ENCODE measurements at regions not wholly inside any gene's neighbourhood (a gene's known extent, or its start where the extent isn't known, plus 50 kb on each side); places are given as distances from the start of the nearest gene placed in this dataset.
"Not testable (repeated sequence)": the region's sequence is repeated elsewhere in the genome, so short reads cannot be mapped to it uniquely, and the experiment has no call there.

GRCh38 chr2:185526161-185526560 lies 212.4 kb upstream of the FSIP2 start:
- Histone ChIP-seq H3K4me1 (ENCODE audit: control insufficient read depth, insufficient read depth, low read length) (no peaks in the 10 kb centered on the region), H3K36me3 (ENCODE audit: control insufficient read depth, insufficient read depth, low read length) (no peaks in the 10 kb centered on the region), H3K4me3 (ENCODE audit: low read length) (no peak overlapping the region), H3K27me3 (ENCODE audit: control insufficient read depth, insufficient read depth, low read length) (no peaks in the 10 kb centered on the region), H3K27ac (ENCODE audit: low read length) (no peak overlapping the region), H3K9me3 (ENCODE audit: control insufficient read depth, insufficient read depth, low read length) (no peaks in the 10 kb centered on the region)
- WGBS (ENCODE audit: insufficient coverage, insufficient read length), result no CpG with 5 or more reads among the region's 1 CpG
- DNase-seq (ENCODE audit: low read depth, low spot score), result no peak

GRCh38 chr2:185531721-185532120 lies 206.9 kb upstream of the FSIP2 start:
- no peaks in the 10 kb centered on the region for H3K9me3 ChIP-seq (ENCODE audit: control insufficient read depth, insufficient read depth, low read length)
- no CpG with 5 or more reads among the region's 2 CpGs for WGBS (ENCODE audit: insufficient coverage, insufficient read length)
- no peak overlapping the region for H3K4me3 ChIP-seq (ENCODE audit: low read length)
- no peak for DNase-seq (ENCODE audit: low read depth, low spot score)
- no peaks in the 10 kb centered on the region for H3K36me3 ChIP-seq (ENCODE audit: control insufficient read depth, insufficient read depth, low read length)
- H3K4me1 ChIP-seq (ENCODE audit: control insufficient read depth, insufficient read depth, low read length), result no peaks in the 10 kb centered on the region
- no peaks in the 10 kb centered on the region for H3K27me3 ChIP-seq (ENCODE audit: control insufficient read depth, insufficient read depth, low read length)
- no peak overlapping the region for H3K27ac ChIP-seq (ENCODE audit: low read length)

GRCh38 chr2:185537689-185538088 lies 200.9 kb upstream of the FSIP2 start:
- H3K27me3 ChIP-seq (ENCODE audit: control insufficient read depth, insufficient read depth, low read length), result no peaks in the 10 kb centered on the region
- H3K36me3 ChIP-seq (ENCODE audit: control insufficient read depth, insufficient read depth, low read length), result no peaks in the 10 kb centered on the region
- H3K4me3 ChIP-seq (ENCODE audit: low read length), result no peak overlapping the region
- H3K9me3 ChIP-seq (ENCODE audit: control insufficient read depth, insufficient read depth, low read length), result no peaks in the 10 kb centered on the region
- no peak for DNase-seq (ENCODE audit: low read depth, low spot score)
- no peaks in the 10 kb centered on the region for H3K4me1 ChIP-seq (ENCODE audit: control insufficient read depth, insufficient read depth, low read length)
- no CpG with 5 or more reads among the region's 2 CpGs for WGBS (ENCODE audit: insufficient coverage, insufficient read length)
- H3K27ac ChIP-seq (ENCODE audit: low read length), result no peak overlapping the region

- H3K4me1 ChIP-seq (ENCODE audit: control insufficient read depth, insufficient read depth, low read length), result no peaks in the 10 kb centered on the region
- no CpG with 5 or more reads among the region's 2 CpGs for WGBS (ENCODE audit: insufficient coverage, insufficient read length)
- H3K9me3 ChIP-seq (ENCODE audit: control insufficient read depth, insufficient read depth, low read length), result no peaks in the 10 kb centered on the region
- no peak for DNase-seq (ENCODE audit: low read depth, low spot score)
- H3K27ac ChIP-seq (ENCODE audit: low read length), result no peak overlapping the region
- no peaks in the 10 kb centered on the region for H3K27me3 ChIP-seq (ENCODE audit: control insufficient read depth, insufficient read depth, low read length)
- no peaks in the 10 kb centered on the region for H3K36me3 ChIP-seq (ENCODE audit: control insufficient read depth, insufficient read depth, low read length)
- no peak overlapping the region for H3K4me3 ChIP-seq (ENCODE audit: low read length)
These were observed 171.4 kb upstream of the FSIP2 start for GRCh38 chr2:185567196-185567595.

- Histone ChIP-seq H3K4me3 (ENCODE audit: low read length) (no peak overlapping the region), H3K9me3 (ENCODE audit: control insufficient read depth, insufficient read depth, low read length) (no peaks in the 10 kb centered on the region), H3K27me3 (ENCODE audit: control insufficient read depth, insufficient read depth, low read length) (no peaks in the 10 kb centered on the region), H3K4me1 (ENCODE audit: control insufficient read depth, insufficient read depth, low read length) (no peaks in the 10 kb centered on the region), H3K36me3 (ENCODE audit: control insufficient read depth, insufficient read depth, low read length) (no peaks in the 10 kb centered on the region), H3K27ac (ENCODE audit: low read length) (no peak overlapping the region)
- DNase-seq (ENCODE audit: low read depth, low spot score), result no peak
- no CpG with 5 or more reads among the region's 8 CpGs for WGBS (ENCODE audit: insufficient coverage, insufficient read length)
These were observed 170.7 kb upstream of the FSIP2 start for GRCh38 chr2:185567940-185568339.

GRCh38 chr2:185578322-185578721 lies 160.3 kb upstream of the FSIP2 start:
- Histone ChIP-seq H3K27ac (ENCODE audit: low read length) (no peak overlapping the region), H3K36me3 (ENCODE audit: control insufficient read depth, insufficient read depth, low read length) (no peaks in the 10 kb centered on the region), H3K27me3 (ENCODE audit: control insufficient read depth, insufficient read depth, low read length) (no peaks in the 10 kb centered on the region), H3K4me1 (ENCODE audit: control insufficient read depth, insufficient read depth, low read length) (no peaks in the 10 kb centered on the region), H3K4me3 (ENCODE audit: low read length) (no peak overlapping the region), H3K9me3 (ENCODE audit: control insufficient read depth, insufficient read depth, low read length) (no peaks in the 10 kb centered on the region)
- DNase-seq (ENCODE audit: low read depth, low spot score), result no peak
- no CpG with 5 or more reads among the region's 3 CpGs for WGBS (ENCODE audit: insufficient coverage, insufficient read length)

GRCh38 chr2:185583058-185583816 lies 155.4 kb upstream of the FSIP2 start:
- no peaks in the 10 kb centered on the region for H3K27me3 ChIP-seq (ENCODE audit: control insufficient read depth, insufficient read depth, low read length)
- H3K27ac ChIP-seq (ENCODE audit: low read length), result no peak overlapping the region
- no peaks in the 10 kb centered on the region for H3K36me3 ChIP-seq (ENCODE audit: control insufficient read depth, insufficient read depth, low read length)
- no peaks in the 10 kb centered on the region for H3K4me1 ChIP-seq (ENCODE audit: control insufficient read depth, insufficient read depth, low read length)
- WGBS (ENCODE audit: insufficient coverage, insufficient read length), result no CpG with 5 or more reads among the region's 2 CpGs
- H3K4me3 ChIP-seq (ENCODE audit: low read length), result no peak overlapping the region
- H3K9me3 ChIP-seq (ENCODE audit: control insufficient read depth, insufficient read depth, low read length), result no peaks in the 10 kb centered on the region
- peak; percentile 31 for DNase-seq (ENCODE audit: low read depth, low spot score)

GRCh38 chr2:185585165-185585564 lies 153.4 kb upstream of the FSIP2 start:
- H3K27ac ChIP-seq (ENCODE audit: low read length); H3K4me3 ChIP-seq (ENCODE audit: low read length); H3K36me3 ChIP-seq (ENCODE audit: control insufficient read depth, insufficient read depth, low read length); H3K27me3 ChIP-seq (ENCODE audit: control insufficient read depth, insufficient read depth, low read length); H3K4me1 ChIP-seq (ENCODE audit: control insufficient read depth, insufficient read depth, low read length); DNase-seq (ENCODE audit: low read depth, low spot score); H3K9me3 ChIP-seq (ENCODE audit: control insufficient read depth, insufficient read depth, low read length): not testable (repeated sequence)
- no CpG with 5 or more reads among the region's 5 CpGs for WGBS (ENCODE audit: insufficient coverage, insufficient read length)

- DNase-seq (ENCODE audit: low read depth, low spot score); H3K4me1 ChIP-seq (ENCODE audit: control insufficient read depth, insufficient read depth, low read length); H3K9me3 ChIP-seq (ENCODE audit: control insufficient read depth, insufficient read depth, low read length); H3K4me3 ChIP-seq (ENCODE audit: low read length); H3K27ac ChIP-seq (ENCODE audit: low read length); H3K27me3 ChIP-seq (ENCODE audit: control insufficient read depth, insufficient read depth, low read length); H3K36me3 ChIP-seq (ENCODE audit: control insufficient read depth, insufficient read depth, low read length): not testable (repeated sequence)
- no CpG with 5 or more reads among the region's 14 CpGs for WGBS (ENCODE audit: insufficient coverage, insufficient read length)
These were observed 147.3 kb upstream of the FSIP2 start for GRCh38 chr2:185591276-185591675.

GRCh38 chr2:185607945-185608344 lies 130.7 kb upstream of the FSIP2 start:
- no peak for DNase-seq (ENCODE audit: low read depth, low spot score)
- Histone ChIP-seq H3K4me1 (ENCODE audit: control insufficient read depth, insufficient read depth, low read length) (no peaks in the 10 kb centered on the region), H3K27me3 (ENCODE audit: control insufficient read depth, insufficient read depth, low read length) (no peaks in the 10 kb centered on the region), H3K4me3 (ENCODE audit: low read length) (no peak overlapping the region), H3K9me3 (ENCODE audit: control insufficient read depth, insufficient read depth, low read length) (no peaks in the 10 kb centered on the region), H3K36me3 (ENCODE audit: control insufficient read depth, insufficient read depth, low read length) (no peaks in the 10 kb centered on the region), H3K27ac (ENCODE audit: low read length) (no peak overlapping the region)
- WGBS (ENCODE audit: insufficient coverage, insufficient read length), result no CpG with 5 or more reads among the region's 1 CpG

GRCh38 chr2:185608799-185609198 lies 129.8 kb upstream of the FSIP2 start:
- H3K9me3 ChIP-seq (ENCODE audit: control insufficient read depth, insufficient read depth, low read length), result no peaks in the 10 kb centered on the region
- H3K36me3 ChIP-seq (ENCODE audit: control insufficient read depth, insufficient read depth, low read length), result no peaks in the 10 kb centered on the region
- no peak overlapping the region for H3K27ac ChIP-seq (ENCODE audit: low read length)
- no peak overlapping the region for H3K4me3 ChIP-seq (ENCODE audit: low read length)
- no peak for DNase-seq (ENCODE audit: low read depth, low spot score)
- WGBS (ENCODE audit: insufficient coverage, insufficient read length), result no CpG with 5 or more reads among the region's 3 CpGs
- H3K4me1 ChIP-seq (ENCODE audit: control insufficient read depth, insufficient read depth, low read length), result no peaks in the 10 kb centered on the region
- no peaks in the 10 kb centered on the region for H3K27me3 ChIP-seq (ENCODE audit: control insufficient read depth, insufficient read depth, low read length)

All from iPS DF 6.9 (cell line).